ENCODE measurements at regions not wholly inside any gene's neighbourhood (a gene's known extent, or its start where the extent isn't known, plus 50 kb on each side); places are given as distances from the start of the nearest gene placed in this dataset.

GRCh38 chr1:207202480-207202879 is 98.4 kb downstream of the C4BPA start:
- TF ChIP-seq CTCF (IDR thresholded peaks at IDR 0.05; ENCODE audit: borderline replicate concordance, extremely low read depth, low read length, poor library complexity, severe bottlenecking) (no peak), EZH2 (IDR thresholded peaks at IDR 0.05; ENCODE audit: borderline replicate concordance, low read depth, low read length, severe bottlenecking) (no peak)

Data from DND-41 (cell line).